Hepatocyte (in vitro differentiated cells): ENCODE measurements at regions not wholly inside any gene's neighbourhood (a gene's known extent, or its start where the extent isn't known, plus 50 kb on each side); places are given as distances from the start of the nearest gene placed in this dataset.

Experiments
- CTCF ChIP-seq: fragments of 200-600 bp; sonication (generic); IDR thresholded peaks from 2 replicates; pipeline ENCODE4 v1.5.1; 2016; ENCODE audit warnings: antibody characterized with exemption, mild to moderate bottlenecking; ENCODE audit not compliant: poor library complexity
- EZH2phosphoT487 ChIP-seq: fragments of 200-600 bp; sonication (generic); IDR thresholded peaks from one replicate; pipeline ENCODE4 v1.6.1; 2018; ENCODE audit warnings: antibody characterized with exemption, mild to moderate bottlenecking, low read depth, moderate library complexity; ENCODE audit not compliant: unreplicated experiment, severe bottlenecking

- TF ChIP-seq CTCF (no peak), EZH2phosphoT487 (no peak)
Observed at GRCh38 chr6:3609388-3609787, 142.1 kb downstream of the PXDC1 start.
